ENCODE measurements at regions not wholly inside any gene's neighbourhood (a gene's known extent, or its start where the extent isn't known, plus 50 kb on each side); places are given as distances from the start of the nearest gene placed in this dataset.
"Not testable (repeated sequence)": the region's sequence is repeated elsewhere in the genome, so short reads cannot be mapped to it uniquely, and the experiment has no call there.

- no peak for DNase-seq (ENCODE audit: low spot score)
- no peak overlapping the region for H3K27ac Mint-ChIP-seq
- peak overlapping the region; percentile 2 for H3K4me3 Mint-ChIP-seq
- H3K36me3 Mint-ChIP-seq (ENCODE audit: low read depth): no peaks in the 10 kb centered on the region
- no peaks in the 10 kb centered on the region for H3K9me3 Mint-ChIP-seq
- H3K27me3 Mint-ChIP-seq (ENCODE audit: low read depth): peaks cover 3% of the 10 kb centered on the region
- H3K4me1 Mint-ChIP-seq (ENCODE audit: low read depth): peaks cover 12% of the 10 kb centered on the region
These were observed 123.5 kb downstream of the LIPG start for GRCh38 chr18:49685231-49685942.

GRCh38 chr18:49682803-49683190 lies 120.9 kb downstream of the LIPG start:
- not testable (repeated sequence) for H3K36me3 Mint-ChIP-seq (ENCODE audit: low read depth); H3K9me3 Mint-ChIP-seq; H3K27ac Mint-ChIP-seq; DNase-seq (ENCODE audit: low spot score); H3K4me3 Mint-ChIP-seq; H3K27me3 Mint-ChIP-seq (ENCODE audit: low read depth)
- H3K4me1 Mint-ChIP-seq (ENCODE audit: low read depth): peaks cover 10% of the 10 kb centered on the region

GRCh38 chr18:49682173-49682802 lies 120.4 kb downstream of the LIPG start:
- Mint-ChIP-seq H3K4me1 (ENCODE audit: low read depth) (peaks cover 10% of the 10 kb centered on the region), H3K27me3 (ENCODE audit: low read depth) (peaks cover 3% of the 10 kb centered on the region), H3K36me3 (ENCODE audit: low read depth) (no peaks in the 10 kb centered on the region), H3K9me3 (no peaks in the 10 kb centered on the region), H3K4me3 (no peak overlapping the region), H3K27ac (no peak overlapping the region)
- no peak for DNase-seq (ENCODE audit: low spot score)

GRCh38 chr18:49681387-49681786 lies 119.5 kb downstream of the LIPG start:
- Mint-ChIP-seq H3K4me3 (no peak overlapping the region), H3K4me1 (ENCODE audit: low read depth) (peaks cover 10% of the 10 kb centered on the region), H3K27me3 (ENCODE audit: low read depth) (peaks cover 3% of the 10 kb centered on the region), H3K9me3 (no peaks in the 10 kb centered on the region), H3K27ac (no peak overlapping the region), H3K36me3 (ENCODE audit: low read depth) (no peaks in the 10 kb centered on the region)
- no peak for DNase-seq (ENCODE audit: low spot score)

GRCh38 chr18:49678440-49678839 lies 116.6 kb downstream of the LIPG start:
- H3K9me3 Mint-ChIP-seq: no peaks in the 10 kb centered on the region

GRCh38 chr18:49677762-49678413 lies 116.0 kb downstream of the LIPG start:
- Mint-ChIP-seq H3K9me3 (no peaks in the 10 kb centered on the region), H3K36me3 (ENCODE audit: low read depth) (no peaks in the 10 kb centered on the region), H3K4me1 (ENCODE audit: low read depth) (peaks cover 1% of the 10 kb centered on the region), H3K27ac (no peak overlapping the region), H3K4me3 (no peak overlapping the region), H3K27me3 (ENCODE audit: low read depth) (peaks cover 8% of the 10 kb centered on the region)
- no peak for DNase-seq (ENCODE audit: low spot score)

More at GRCh38 chr18:49678440-49678839, 116.6 kb downstream of the LIPG start:
- Mint-ChIP-seq H3K4me3 (no peak overlapping the region), H3K27me3 (ENCODE audit: low read depth) (peaks cover 8% of the 10 kb centered on the region), H3K36me3 (ENCODE audit: low read depth) (no peaks in the 10 kb centered on the region), H3K4me1 (ENCODE audit: low read depth) (peaks cover 1% of the 10 kb centered on the region), H3K27ac (no peak overlapping the region)
- DNase-seq (ENCODE audit: low spot score): no peak

GRCh38 chr18:49677081-49677480 lies 115.2 kb downstream of the LIPG start:
- Mint-ChIP-seq H3K4me3 (no peak overlapping the region), H3K9me3 (no peaks in the 10 kb centered on the region), H3K27ac (no peak overlapping the region), H3K4me1 (ENCODE audit: low read depth) (peaks cover 1% of the 10 kb centered on the region), H3K36me3 (ENCODE audit: low read depth) (no peaks in the 10 kb centered on the region), H3K27me3 (ENCODE audit: low read depth) (peaks cover 10% of the 10 kb centered on the region)
- DNase-seq (ENCODE audit: low spot score): no peak

GRCh38 chr18:49673281-49673680 lies 111.4 kb downstream of the LIPG start:
- no peaks in the 10 kb centered on the region for H3K9me3 Mint-ChIP-seq
- H3K4me1 Mint-ChIP-seq (ENCODE audit: low read depth): peaks cover 1% of the 10 kb centered on the region
- DNase-seq (ENCODE audit: low spot score): no peak
- no peak overlapping the region for H3K4me3 Mint-ChIP-seq
- no peak overlapping the region for H3K27ac Mint-ChIP-seq
- peaks cover 26% of the 10 kb centered on the region for H3K27me3 Mint-ChIP-seq (ENCODE audit: low read depth)
- no peaks in the 10 kb centered on the region for H3K36me3 Mint-ChIP-seq (ENCODE audit: low read depth)

- DNase-seq (ENCODE audit: low spot score): no peak
- peaks cover 1% of the 10 kb centered on the region for H3K4me1 Mint-ChIP-seq (ENCODE audit: low read depth)
- no peaks in the 10 kb centered on the region for H3K36me3 Mint-ChIP-seq (ENCODE audit: low read depth)
- peaks cover 28% of the 10 kb centered on the region for H3K27me3 Mint-ChIP-seq (ENCODE audit: low read depth)
- H3K4me3 Mint-ChIP-seq: no peak overlapping the region
- no peaks in the 10 kb centered on the region for H3K9me3 Mint-ChIP-seq
- H3K27ac Mint-ChIP-seq: no peak overlapping the region
These were observed 111.0 kb downstream of the LIPG start for GRCh38 chr18:49672853-49673252.

GRCh38 chr18:49669403-49669802 lies 107.5 kb downstream of the LIPG start:
- Mint-ChIP-seq H3K4me3 (no peak overlapping the region), H3K27me3 (ENCODE audit: low read depth) (peaks cover 33% of the 10 kb centered on the region), H3K9me3 (no peaks in the 10 kb centered on the region), H3K4me1 (ENCODE audit: low read depth) (no peaks in the 10 kb centered on the region), H3K36me3 (ENCODE audit: low read depth) (no peaks in the 10 kb centered on the region), H3K27ac (no peak overlapping the region)
- no peak for DNase-seq (ENCODE audit: low spot score)

GRCh38 chr18:49668574-49669275 lies 106.9 kb downstream of the LIPG start:
- H3K9me3 Mint-ChIP-seq: no peaks in the 10 kb centered on the region
- H3K4me3 Mint-ChIP-seq: no peak overlapping the region
- no peak for DNase-seq (ENCODE audit: low spot score)
- H3K27me3 Mint-ChIP-seq (ENCODE audit: low read depth): peaks cover 32% of the 10 kb centered on the region
- no peaks in the 10 kb centered on the region for H3K36me3 Mint-ChIP-seq (ENCODE audit: low read depth)
- no peak overlapping the region for H3K27ac Mint-ChIP-seq
- no peaks in the 10 kb centered on the region for H3K4me1 Mint-ChIP-seq (ENCODE audit: low read depth)

GRCh38 chr18:49667462-49667861 lies 105.6 kb downstream of the LIPG start:
- peaks cover 32% of the 10 kb centered on the region for H3K27me3 Mint-ChIP-seq (ENCODE audit: low read depth)
- H3K27ac Mint-ChIP-seq: no peak overlapping the region
- H3K4me1 Mint-ChIP-seq (ENCODE audit: low read depth): no peaks in the 10 kb centered on the region
- no peaks in the 10 kb centered on the region for H3K9me3 Mint-ChIP-seq
- no peaks in the 10 kb centered on the region for H3K36me3 Mint-ChIP-seq (ENCODE audit: low read depth)
- no peak overlapping the region for H3K4me3 Mint-ChIP-seq
- no peak for DNase-seq (ENCODE audit: low spot score)

- no peaks in the 10 kb centered on the region for H3K36me3 Mint-ChIP-seq (ENCODE audit: low read depth)
- DNase-seq (ENCODE audit: low spot score): no peak
- peaks cover 27% of the 10 kb centered on the region for H3K27me3 Mint-ChIP-seq (ENCODE audit: low read depth)
- H3K9me3 Mint-ChIP-seq: no peaks in the 10 kb centered on the region
- no peaks in the 10 kb centered on the region for H3K4me1 Mint-ChIP-seq (ENCODE audit: low read depth)
- H3K27ac Mint-ChIP-seq: no peak overlapping the region
- no peak overlapping the region for H3K4me3 Mint-ChIP-seq
These were observed 104.4 kb downstream of the LIPG start for GRCh38 chr18:49666045-49666775.

All from T-helper 2 cell treated with Interferon-gamma antibody and Interleukin-4, amounts not matched to agents 5 μg/mL and 100 μg/mL, for 36 hours (primary cell).